LNCaP clone FGC (cell line): ENCODE measurements at regions not wholly inside any gene's neighbourhood (a gene's known extent, or its start where the extent isn't known, plus 50 kb on each side); places are given as distances from the start of the nearest gene placed in this dataset.
"Not testable (repeated sequence)": the region's sequence is repeated elsewhere in the genome, so short reads cannot be mapped to it uniquely, and the experiment has no call there.

Experiments used
- DNase-seq: peaks from one replicate; pipeline ENCODE4 v3.0.0-alpha.2; 2011; ENCODE audit warnings: low read depth
- H3K4me3 ChIP-seq: 2 replicates; pipeline ENCODE4 v1.5.1; 2011; ENCODE audit warnings: mild to moderate bottlenecking, low read depth, low read length, control low read depth
- TF ChIP-seq, protein P1 (sequence below): IDR thresholded peaks from 2 replicates; pipeline ENCODE4 v1.5.1; 2012; ENCODE audit warnings: mild to moderate bottlenecking; ENCODE audit not compliant: control insufficient read depth, insufficient read depth; ENCODE audit errors: extremely low read depth

DNA sequence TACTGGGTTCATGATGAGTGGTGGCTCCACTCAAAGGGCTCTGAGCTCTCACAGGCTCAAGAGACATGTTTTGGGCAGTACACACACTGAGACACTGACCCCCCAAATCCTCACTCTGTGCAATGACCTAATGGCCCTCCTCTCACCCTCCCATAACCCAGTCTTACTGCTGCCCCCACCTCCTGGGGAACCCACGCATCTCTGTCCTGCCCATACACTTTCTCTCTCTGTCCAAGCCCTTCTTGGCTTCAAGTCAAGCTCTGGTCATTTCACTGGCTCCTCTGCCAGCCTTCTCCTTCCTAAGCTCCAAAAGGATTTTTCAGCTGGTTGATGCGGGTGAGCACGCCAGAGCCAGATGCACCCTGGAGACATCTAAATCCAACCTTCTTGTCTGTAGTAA, 187.9 kb upstream of the TSHZ3 start:
- DNase-seq, result no peak
- no peak overlapping the region for H3K4me3 ChIP-seq
- TF ChIP-seq, protein P1, sequence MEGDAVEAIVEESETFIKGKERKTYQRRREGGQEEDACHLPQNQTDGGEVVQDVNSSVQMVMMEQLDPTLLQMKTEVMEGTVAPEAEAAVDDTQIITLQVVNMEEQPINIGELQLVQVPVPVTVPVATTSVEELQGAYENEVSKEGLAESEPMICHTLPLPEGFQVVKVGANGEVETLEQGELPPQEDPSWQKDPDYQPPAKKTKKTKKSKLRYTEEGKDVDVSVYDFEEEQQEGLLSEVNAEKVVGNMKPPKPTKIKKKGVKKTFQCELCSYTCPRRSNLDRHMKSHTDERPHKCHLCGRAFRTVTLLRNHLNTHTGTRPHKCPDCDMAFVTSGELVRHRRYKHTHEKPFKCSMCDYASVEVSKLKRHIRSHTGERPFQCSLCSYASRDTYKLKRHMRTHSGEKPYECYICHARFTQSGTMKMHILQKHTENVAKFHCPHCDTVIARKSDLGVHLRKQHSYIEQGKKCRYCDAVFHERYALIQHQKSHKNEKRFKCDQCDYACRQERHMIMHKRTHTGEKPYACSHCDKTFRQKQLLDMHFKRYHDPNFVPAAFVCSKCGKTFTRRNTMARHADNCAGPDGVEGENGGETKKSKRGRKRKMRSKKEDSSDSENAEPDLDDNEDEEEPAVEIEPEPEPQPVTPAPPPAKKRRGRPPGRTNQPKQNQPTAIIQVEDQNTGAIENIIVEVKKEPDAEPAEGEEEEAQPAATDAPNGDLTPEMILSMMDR, result no peak

DNA sequence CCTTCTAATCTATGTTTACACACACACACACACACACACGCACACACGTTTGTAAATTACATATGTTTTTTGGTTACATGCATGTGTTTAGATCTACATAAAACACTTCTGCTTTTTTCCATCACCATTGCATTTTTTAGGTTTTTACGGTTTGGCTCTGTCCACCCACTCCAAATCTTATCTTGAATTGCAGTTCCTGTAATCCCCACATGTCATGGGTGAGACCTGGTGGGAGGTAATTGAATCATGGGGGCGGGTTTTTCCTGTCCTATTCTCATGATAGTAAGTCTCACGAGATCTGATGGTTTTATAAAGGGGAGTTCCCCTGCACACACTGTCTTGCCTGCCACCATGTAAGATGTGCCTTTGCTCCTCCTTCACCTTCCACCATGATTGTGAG, 188.7 kb upstream of the TSHZ3 start:
- H3K4me3 ChIP-seq, DNase-seq: not testable (repeated sequence)

DNA sequence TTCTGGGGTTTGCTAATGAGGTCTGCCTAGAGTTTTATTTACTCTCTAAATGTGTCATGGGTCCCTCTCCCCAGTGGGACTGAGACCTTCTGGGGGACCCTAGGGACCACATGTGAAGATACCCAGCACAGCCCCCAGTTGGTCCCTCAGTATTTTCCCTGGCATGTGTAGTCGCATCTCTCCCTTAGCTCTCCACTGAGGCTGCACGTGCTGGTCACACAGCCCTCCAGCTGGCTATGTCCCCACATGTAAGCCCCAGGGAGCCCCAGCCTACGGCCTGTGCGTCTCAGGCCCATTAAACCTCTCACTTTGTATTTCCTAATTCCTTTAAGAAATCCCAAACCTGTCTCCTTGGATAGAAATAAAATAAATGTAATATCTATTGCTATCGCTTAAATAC, 189.6 kb upstream of the TSHZ3 start:
- DNase-seq, result no peak
- H3K4me3 ChIP-seq, result no peak overlapping the region
- TF ChIP-seq, protein P1, result no peak

DNA sequence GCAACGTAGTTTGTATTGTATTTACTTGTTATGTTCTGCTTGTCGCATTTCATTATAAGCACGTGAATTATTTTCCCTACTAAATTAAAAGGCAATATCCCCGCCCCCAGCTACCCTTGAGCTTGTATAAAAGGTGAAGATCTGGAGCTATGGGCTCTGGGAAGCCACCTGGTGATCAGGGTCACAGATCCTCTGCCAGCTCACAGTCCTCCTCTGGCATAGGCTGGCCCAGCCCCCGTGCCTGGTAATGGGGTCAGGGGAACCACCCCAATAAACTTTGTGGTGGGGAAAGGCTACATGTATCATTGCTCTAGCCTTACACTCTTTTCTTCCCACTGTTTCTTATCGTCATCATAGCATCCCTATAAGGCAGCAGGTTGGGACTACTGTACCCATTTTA, 190.2 kb upstream of the TSHZ3 start:
- TF ChIP-seq, protein P1, result no peak
- H3K4me3 ChIP-seq, result no peak overlapping the region
- DNase-seq, result no peak

DNA sequence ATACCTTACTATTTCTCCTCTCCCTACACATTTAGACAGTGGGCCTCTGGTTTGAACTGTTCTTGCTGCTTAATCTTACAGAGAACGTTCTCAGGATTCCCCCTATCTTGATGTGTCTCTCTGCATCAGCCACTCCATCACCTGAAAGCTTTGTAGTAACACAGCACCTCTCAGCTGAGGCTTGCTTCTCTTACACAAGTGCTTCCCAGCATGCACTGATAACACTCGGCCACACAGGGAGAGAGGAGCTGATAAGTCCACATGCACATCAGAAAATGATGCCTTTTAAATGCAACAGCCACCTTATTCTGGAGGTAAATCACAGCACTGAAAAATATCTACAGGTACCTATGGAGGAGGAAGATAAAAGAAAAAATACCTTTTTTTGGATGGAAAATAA, 192.2 kb upstream of the TSHZ3 start:
- TF ChIP-seq, protein P1, result no peak
- no peak overlapping the region for H3K4me3 ChIP-seq
- DNase-seq, result no peak

DNA sequence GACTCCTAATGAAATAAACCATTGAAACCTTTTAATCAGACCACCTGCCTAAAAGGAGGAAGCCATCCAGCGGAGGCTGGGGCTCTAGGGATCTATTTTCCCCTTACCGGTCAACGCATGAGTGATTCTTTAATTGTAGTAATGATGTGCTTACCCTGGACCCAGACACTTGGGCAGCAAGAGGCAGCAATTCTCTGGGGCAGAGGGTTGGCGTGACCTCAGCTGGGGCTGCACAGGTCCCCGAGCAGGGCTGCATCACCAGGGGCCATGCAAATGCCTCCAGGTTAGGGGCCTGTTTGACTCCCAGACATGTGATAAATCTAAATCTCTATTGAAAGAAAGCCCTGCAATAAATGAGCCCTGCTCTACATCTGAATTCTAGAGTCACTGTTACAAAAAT, 194.2 kb upstream of the TSHZ3 start:
- no peak for DNase-seq
- TF ChIP-seq, protein P1, result no peak
- no peak overlapping the region for H3K4me3 ChIP-seq

DNA sequence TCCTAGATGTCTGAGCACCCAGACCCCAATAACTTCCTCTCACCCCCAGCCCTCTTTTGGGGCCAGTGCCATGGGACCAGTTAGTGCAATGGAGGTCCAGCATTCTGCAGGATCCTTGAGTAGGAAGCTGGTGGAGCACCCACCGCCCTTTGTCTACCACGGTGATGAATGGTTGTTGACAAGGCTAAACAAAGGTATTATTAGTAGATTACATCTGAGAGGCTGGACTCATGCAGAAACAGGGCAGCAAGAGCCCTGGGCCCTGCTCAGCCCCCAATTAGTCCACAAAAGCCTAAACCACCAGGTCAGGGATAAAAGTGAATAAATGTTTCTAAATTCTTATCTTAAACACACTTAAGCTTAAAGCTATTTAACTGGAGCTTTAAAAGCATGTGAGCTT, 196.5 kb upstream of the TSHZ3 start:
- H3K4me3 ChIP-seq, result no peak overlapping the region
- TF ChIP-seq, protein P1, result no peak
- DNase-seq, result no peak
